ENCODE measurements at regions not wholly inside any gene's neighbourhood (a gene's known extent, or its start where the extent isn't known, plus 50 kb on each side); places are given as distances from the start of the nearest gene placed in this dataset.
"Not testable (repeated sequence)": the region's sequence is repeated elsewhere in the genome, so short reads cannot be mapped to it uniquely, and the experiment has no call there.

DNA sequence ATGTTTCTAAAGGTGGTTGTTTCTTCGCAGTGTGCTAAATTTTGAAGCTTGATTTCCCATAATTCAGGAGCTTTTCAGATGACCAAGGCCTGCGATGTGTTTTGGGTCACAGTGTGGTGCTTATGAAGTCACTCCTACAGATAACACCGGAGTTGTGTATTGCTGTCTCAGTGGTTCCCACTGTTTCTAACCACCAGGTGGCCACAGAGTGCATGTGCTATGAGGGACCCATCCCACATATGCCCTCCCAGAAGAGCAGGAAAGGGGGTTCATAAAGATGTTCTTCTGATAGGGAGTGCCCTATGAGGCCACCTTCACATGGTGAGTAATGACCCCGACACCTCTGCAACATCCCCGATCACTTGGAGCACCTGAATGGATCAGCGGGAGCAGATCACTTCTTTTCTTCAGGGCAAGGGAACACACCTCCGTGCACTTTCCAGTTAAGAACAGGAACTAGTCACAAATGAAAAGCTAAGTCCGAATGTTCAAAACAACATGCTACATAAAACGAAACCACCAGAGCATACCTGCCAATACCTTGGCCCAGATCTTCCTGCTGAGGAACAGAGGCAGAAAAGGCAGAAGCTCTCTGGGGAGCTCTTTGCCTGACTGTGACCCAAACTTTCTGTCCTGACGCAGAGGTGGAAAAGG, 262.1 kb downstream of the FAM72C start:
- intact Hi-C loops (cut with micrococcal nuclease); DNase-seq; H3K9me3 ChIP-seq (replicated peaks); H3K27ac ChIP-seq (replicated peaks); H3K4me3 ChIP-seq; H3K36me3 ChIP-seq; H3K4me1 ChIP-seq: not testable (repeated sequence)
- H3K27me3 ChIP-seq (ENCODE audit: low read depth): peaks cover 93% of the 10 kb centered on the region
- TF ChIP-seq, protein P1, sequence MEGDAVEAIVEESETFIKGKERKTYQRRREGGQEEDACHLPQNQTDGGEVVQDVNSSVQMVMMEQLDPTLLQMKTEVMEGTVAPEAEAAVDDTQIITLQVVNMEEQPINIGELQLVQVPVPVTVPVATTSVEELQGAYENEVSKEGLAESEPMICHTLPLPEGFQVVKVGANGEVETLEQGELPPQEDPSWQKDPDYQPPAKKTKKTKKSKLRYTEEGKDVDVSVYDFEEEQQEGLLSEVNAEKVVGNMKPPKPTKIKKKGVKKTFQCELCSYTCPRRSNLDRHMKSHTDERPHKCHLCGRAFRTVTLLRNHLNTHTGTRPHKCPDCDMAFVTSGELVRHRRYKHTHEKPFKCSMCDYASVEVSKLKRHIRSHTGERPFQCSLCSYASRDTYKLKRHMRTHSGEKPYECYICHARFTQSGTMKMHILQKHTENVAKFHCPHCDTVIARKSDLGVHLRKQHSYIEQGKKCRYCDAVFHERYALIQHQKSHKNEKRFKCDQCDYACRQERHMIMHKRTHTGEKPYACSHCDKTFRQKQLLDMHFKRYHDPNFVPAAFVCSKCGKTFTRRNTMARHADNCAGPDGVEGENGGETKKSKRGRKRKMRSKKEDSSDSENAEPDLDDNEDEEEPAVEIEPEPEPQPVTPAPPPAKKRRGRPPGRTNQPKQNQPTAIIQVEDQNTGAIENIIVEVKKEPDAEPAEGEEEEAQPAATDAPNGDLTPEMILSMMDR (IDR thresholded peaks at IDR 0.05; ENCODE audit: borderline replicate concordance): peak; percentile 42

- H3K4me1 ChIP-seq; H3K36me3 ChIP-seq; H3K9me3 ChIP-seq (replicated peaks); intact Hi-C loops (cut with micrococcal nuclease); H3K4me3 ChIP-seq; H3K27ac ChIP-seq (replicated peaks); DNase-seq: not testable (repeated sequence)
- peaks cover 87% of the 10 kb centered on the region for H3K27me3 ChIP-seq (ENCODE audit: low read depth)
These were observed 269.0 kb downstream of the FAM72C start for GRCh38 chr1:143702739-143703138.

DNA sequence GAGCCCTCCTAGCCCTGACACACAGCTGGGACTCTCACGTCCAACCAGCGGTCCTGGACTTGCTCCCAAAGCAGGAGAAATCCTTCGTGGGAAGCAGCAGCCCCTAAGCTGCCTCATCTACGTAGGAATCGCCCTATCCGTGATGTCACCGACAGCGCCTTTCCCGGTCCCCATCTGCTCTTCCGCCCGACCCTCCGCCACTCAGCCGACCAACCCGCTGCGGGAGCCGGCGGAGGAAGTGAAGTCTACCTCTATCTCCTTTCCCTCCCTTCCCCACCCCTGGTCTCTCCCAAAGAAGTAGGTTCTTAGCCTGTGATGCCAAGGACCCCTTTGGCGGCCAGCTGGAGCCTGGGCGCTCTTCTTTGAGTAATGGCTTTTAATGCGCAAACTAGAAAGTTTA, 272.1 kb downstream of the FAM72C start:
- TF ChIP-seq, protein P1 (IDR thresholded peaks at IDR 0.05; ENCODE audit: borderline replicate concordance): no peak
- Histone ChIP-seq H3K27ac (replicated peaks) (no peak overlapping the region), H3K4me1 (no peaks in the 10 kb centered on the region), H3K9me3 (replicated peaks) (no peaks in the 10 kb centered on the region), H3K36me3 (no peaks in the 10 kb centered on the region), H3K27me3 (ENCODE audit: low read depth) (peaks cover 88% of the 10 kb centered on the region), H3K4me3 (peak overlapping the region; percentile 30)
- intact Hi-C loops (cut with micrococcal nuclease): no loop called here
- DNase-seq: no peak

GRCh38 chr1:143699115-143699514, 272.7 kb downstream of the FAM72C start:
- DNase-seq: no peak
- Histone ChIP-seq H3K4me1 (no peaks in the 10 kb centered on the region), H3K9me3 (replicated peaks) (no peaks in the 10 kb centered on the region), H3K4me3 (peak overlapping the region; percentile 30), H3K27ac (replicated peaks) (no peak overlapping the region), H3K36me3 (no peaks in the 10 kb centered on the region), H3K27me3 (ENCODE audit: low read depth) (peaks cover 88% of the 10 kb centered on the region)
- intact Hi-C loops (cut with micrococcal nuclease): no loop called here
- TF ChIP-seq, protein P1 (IDR thresholded peaks at IDR 0.05; ENCODE audit: borderline replicate concordance): no peak

DNA sequence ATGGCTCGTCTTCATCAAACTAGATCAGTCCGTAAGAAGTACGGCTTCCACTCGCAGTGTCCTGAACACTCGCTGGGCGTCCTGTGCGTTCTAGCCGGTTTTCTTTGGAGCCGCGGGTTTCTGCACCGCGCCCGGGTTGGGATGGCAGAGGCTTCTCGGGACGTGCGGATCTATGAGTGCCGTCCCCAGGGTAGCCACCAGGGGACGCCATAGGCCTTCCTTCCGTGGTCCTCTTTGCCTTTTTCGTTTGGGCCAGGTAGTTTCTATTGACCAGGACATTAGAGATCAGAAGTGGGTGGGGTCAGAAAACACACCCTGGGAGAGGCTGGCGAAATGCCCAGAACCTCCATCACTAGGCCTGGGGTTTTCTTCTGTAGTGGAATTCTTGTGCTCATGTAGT, 273.8 kb downstream of the FAM72C start:
- no peaks in the 10 kb centered on the region for H3K9me3 ChIP-seq (replicated peaks)
- H3K36me3 ChIP-seq: no peaks in the 10 kb centered on the region
- no peaks in the 10 kb centered on the region for H3K4me1 ChIP-seq
- intact Hi-C loops (cut with micrococcal nuclease): no loop called here
- H3K4me3 ChIP-seq: no peak overlapping the region
- TF ChIP-seq, protein P1 (IDR thresholded peaks at IDR 0.05; ENCODE audit: borderline replicate concordance): peak; percentile 42
- DNase-seq: no peak
- peaks cover 93% of the 10 kb centered on the region for H3K27me3 ChIP-seq (ENCODE audit: low read depth)
- H3K27ac ChIP-seq (replicated peaks): no peak overlapping the region

- H3K27ac ChIP-seq (replicated peaks): no peak overlapping the region
- H3K4me3 ChIP-seq: no peak overlapping the region
- no peaks in the 10 kb centered on the region for H3K36me3 ChIP-seq
- TF ChIP-seq, protein P1 (IDR thresholded peaks at IDR 0.05; ENCODE audit: borderline replicate concordance): no peak
- H3K9me3 ChIP-seq (replicated peaks): no peaks in the 10 kb centered on the region
- peaks cover 100% of the 10 kb centered on the region for H3K27me3 ChIP-seq (ENCODE audit: low read depth)
- H3K4me1 ChIP-seq: no peaks in the 10 kb centered on the region
- intact Hi-C loops (cut with micrococcal nuclease): no loop called here
- no peak for DNase-seq
These were observed 277.7 kb downstream of the FAM72C start for GRCh38 chr1:143694085-143694484.

Data from left ventricle myocardium inferior (tissue), 1 donor.